ENCODE measurements at regions not wholly inside any gene's neighbourhood (a gene's known extent, or its start where the extent isn't known, plus 50 kb on each side); places are given as distances from the start of the nearest gene placed in this dataset.
"Not testable (repeated sequence)": the region's sequence is repeated elsewhere in the genome, so short reads cannot be mapped to it uniquely, and the experiment has no call there.

GRCh38 chr21:13883641-13884395, 274.2 kb downstream of the POTED start:
- H3K9me3 ChIP-seq; intact Hi-C loops (cut with DNase I); H3K4me3 ChIP-seq; ATAC-seq; H3K36me3 ChIP-seq; H3K27ac ChIP-seq; H3K27me3 ChIP-seq; H3K4me1 ChIP-seq; DNase-seq: not testable (repeated sequence)

- intact Hi-C loops (cut with DNase I); H3K4me1 ChIP-seq; H3K9me3 ChIP-seq; ATAC-seq; H3K36me3 ChIP-seq; H3K4me3 ChIP-seq; DNase-seq; H3K27me3 ChIP-seq; H3K27ac ChIP-seq: not testable (repeated sequence)
These were observed 267.9 kb downstream of the POTED start for GRCh38 chr21:13877503-13877902.

GRCh38 chr21:13876999-13877398, 267.4 kb downstream of the POTED start:
- H3K4me3 ChIP-seq; ATAC-seq; H3K27me3 ChIP-seq; H3K27ac ChIP-seq; H3K4me1 ChIP-seq; H3K9me3 ChIP-seq; DNase-seq; H3K36me3 ChIP-seq; intact Hi-C loops (cut with DNase I): not testable (repeated sequence)

GRCh38 chr21:13874001-13874400, 264.4 kb downstream of the POTED start:
- H3K27ac ChIP-seq; H3K4me1 ChIP-seq; intact Hi-C loops (cut with DNase I); H3K9me3 ChIP-seq; H3K27me3 ChIP-seq; ATAC-seq; DNase-seq; H3K36me3 ChIP-seq; H3K4me3 ChIP-seq: not testable (repeated sequence)

- Histone ChIP-seq H3K4me3 (no peak overlapping the region), H3K27ac (no peak overlapping the region), H3K36me3 (no peaks in the 10 kb centered on the region), H3K9me3 (no peaks in the 10 kb centered on the region), H3K4me1 (no peaks in the 10 kb centered on the region), H3K27me3 (no peaks in the 10 kb centered on the region)
- DNase-seq (no peak), ATAC-seq (no peak)
- no peak for TF ChIP-seq CTCF (IDR thresholded peaks at IDR 0.05)
- intact Hi-C loops (cut with DNase I) = no loop called here
These were observed 245.1 kb downstream of the POTED start for GRCh38 chr21:13854638-13855037.

- H3K9me3 ChIP-seq; H3K36me3 ChIP-seq; DNase-seq; intact Hi-C loops (cut with DNase I); H3K4me1 ChIP-seq; H3K27ac ChIP-seq; H3K4me3 ChIP-seq; H3K27me3 ChIP-seq; ATAC-seq: not testable (repeated sequence)
These were observed 241.2 kb downstream of the POTED start for GRCh38 chr21:13850808-13851207.

GRCh38 chr21:13849489-13849888, 239.9 kb downstream of the POTED start:
- H3K4me1 ChIP-seq; ATAC-seq; H3K36me3 ChIP-seq; H3K27ac ChIP-seq; intact Hi-C loops (cut with DNase I); DNase-seq; H3K9me3 ChIP-seq; H3K4me3 ChIP-seq; H3K27me3 ChIP-seq: not testable (repeated sequence)

GRCh38 chr21:13846718-13847117, 237.1 kb downstream of the POTED start:
- not testable (repeated sequence) for ATAC-seq

GRCh38 chr21:13844574-13844973, 235.0 kb downstream of the POTED start:
- H3K4me3 ChIP-seq; intact Hi-C loops (cut with DNase I); H3K36me3 ChIP-seq; H3K27me3 ChIP-seq; H3K27ac ChIP-seq; H3K9me3 ChIP-seq; H3K4me1 ChIP-seq: not testable (repeated sequence)
- ATAC-seq (peak; percentile 84), DNase-seq (peak; percentile 71)

More at GRCh38 chr21:13846718-13847117, 237.1 kb downstream of the POTED start:
- H3K4me1 ChIP-seq; DNase-seq; H3K9me3 ChIP-seq; H3K36me3 ChIP-seq; H3K27ac ChIP-seq; H3K4me3 ChIP-seq; H3K27me3 ChIP-seq; intact Hi-C loops (cut with DNase I): not testable (repeated sequence)

GRCh38 chr21:13843081-13843480, 233.5 kb downstream of the POTED start:
- H3K27ac ChIP-seq; H3K36me3 ChIP-seq; H3K27me3 ChIP-seq; intact Hi-C loops (cut with DNase I); ATAC-seq; H3K4me3 ChIP-seq; H3K4me1 ChIP-seq; H3K9me3 ChIP-seq; DNase-seq: not testable (repeated sequence)

GRCh38 chr21:13827666-13828065, 218.1 kb downstream of the POTED start:
- DNase-seq; H3K36me3 ChIP-seq; H3K4me3 ChIP-seq; ATAC-seq; H3K27ac ChIP-seq; H3K9me3 ChIP-seq; H3K4me1 ChIP-seq; intact Hi-C loops (cut with DNase I); H3K27me3 ChIP-seq: not testable (repeated sequence)
